Stimulated activated CD4-positive, alpha-beta T cell treated with anti-CD3 and anti-CD28 coated beads, Interleukin-15, amount 100 ng/mL, for 24 hours (primary cell): ENCODE measurements at regions not wholly inside any gene's neighbourhood (a gene's known extent, or its start where the extent isn't known, plus 50 kb on each side); places are given as distances from the start of the nearest gene placed in this dataset.
A peak's percentile ranks its signal among the peaks of the same experiment; 100 is the strongest.

Source experiments
- DNase-seq: peaks from one replicate; pipeline ENCODE4 v3.0.0-alpha.2; 2020

GRCh38 chr2:29974086-29974485 lies 52.7 kb upstream of the ALK start:
- no peak for DNase-seq

GRCh38 chr2:29977284-29977683 lies 55.9 kb upstream of the ALK start:
- DNase-seq = no peak

DNA sequence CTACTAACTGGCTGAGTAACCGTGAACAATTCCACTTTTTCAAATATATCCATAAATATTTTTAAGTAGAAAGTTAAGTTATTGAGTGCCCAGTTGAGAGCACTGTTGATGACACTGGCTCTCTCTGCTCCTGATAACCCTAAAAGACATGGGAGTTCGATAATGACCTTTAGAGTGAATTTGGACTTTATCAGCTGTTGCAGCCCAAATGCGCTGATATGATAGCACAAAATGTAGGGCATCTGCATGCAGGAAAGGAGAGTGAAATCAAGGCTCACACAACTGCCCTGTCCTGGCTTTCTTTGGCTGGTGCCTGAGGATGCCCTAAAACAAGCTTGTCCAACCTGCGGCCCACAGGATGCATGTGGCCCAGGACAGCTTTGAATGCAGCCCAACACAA lies 60.0 kb upstream of the ALK start:
- no peak for DNase-seq

GRCh38 chr2:29983308-29983707 lies 61.9 kb upstream of the ALK start:
- no peak for DNase-seq

DNA sequence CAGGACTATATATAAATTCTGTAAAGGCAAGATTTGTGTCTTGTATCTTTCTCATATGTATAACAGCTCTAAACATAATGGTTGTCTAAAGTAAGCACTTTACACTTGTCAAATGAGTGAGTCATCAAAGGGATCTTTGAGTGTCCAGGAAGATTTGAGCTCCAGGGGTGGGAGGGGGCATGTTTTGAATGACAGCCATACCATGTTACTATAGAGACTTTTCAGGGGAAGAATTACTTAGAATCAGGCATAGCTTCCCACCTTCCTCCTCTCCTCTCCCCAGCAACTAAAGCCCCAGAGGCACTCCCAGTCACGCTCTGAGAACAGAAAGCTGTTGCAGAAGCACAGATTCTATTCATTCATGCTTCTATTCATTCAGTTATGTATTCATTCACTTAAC lies 65.8 kb upstream of the ALK start:
- no peak for DNase-seq

DNA sequence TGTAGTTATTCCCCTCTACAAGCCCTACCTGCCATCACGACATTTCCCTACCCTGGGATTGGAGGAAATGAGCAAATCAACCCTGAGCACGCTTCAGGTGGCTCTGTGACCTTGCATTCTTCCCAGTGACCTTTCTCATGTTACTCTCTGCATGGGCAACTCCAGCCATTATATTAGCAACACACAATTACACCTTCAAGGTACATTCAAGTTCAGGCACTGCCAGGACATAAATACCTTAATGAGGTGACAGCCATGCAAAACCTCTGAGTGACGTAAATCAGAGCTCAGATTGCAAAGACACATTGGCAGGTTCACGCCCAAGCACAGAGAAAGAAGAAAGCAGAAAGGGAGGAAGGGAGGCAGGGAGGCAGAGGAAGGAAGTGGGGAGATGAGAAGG lies 68.7 kb upstream of the ALK start:
- DNase-seq = no peak

DNA sequence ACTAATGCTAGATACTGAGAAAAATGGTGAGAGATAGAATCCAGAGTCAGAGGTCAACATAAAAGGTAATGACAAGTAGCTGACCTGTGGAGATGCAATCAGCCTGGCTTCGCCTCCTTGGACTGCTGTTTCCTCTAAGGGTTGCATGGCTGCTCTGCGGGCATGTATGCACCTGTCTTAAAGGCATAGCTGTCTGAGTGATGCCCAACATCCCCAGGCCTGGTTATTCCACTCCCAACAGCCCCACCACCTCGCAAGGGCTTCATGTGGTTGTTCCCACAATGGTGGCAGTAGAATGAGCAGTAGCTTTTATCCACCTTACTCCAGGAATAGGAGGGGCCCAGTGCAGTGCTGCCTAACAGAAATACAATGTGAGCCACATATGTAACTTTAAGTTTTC lies 69.7 kb upstream of the ALK start:
- DNase-seq = no peak

DNA sequence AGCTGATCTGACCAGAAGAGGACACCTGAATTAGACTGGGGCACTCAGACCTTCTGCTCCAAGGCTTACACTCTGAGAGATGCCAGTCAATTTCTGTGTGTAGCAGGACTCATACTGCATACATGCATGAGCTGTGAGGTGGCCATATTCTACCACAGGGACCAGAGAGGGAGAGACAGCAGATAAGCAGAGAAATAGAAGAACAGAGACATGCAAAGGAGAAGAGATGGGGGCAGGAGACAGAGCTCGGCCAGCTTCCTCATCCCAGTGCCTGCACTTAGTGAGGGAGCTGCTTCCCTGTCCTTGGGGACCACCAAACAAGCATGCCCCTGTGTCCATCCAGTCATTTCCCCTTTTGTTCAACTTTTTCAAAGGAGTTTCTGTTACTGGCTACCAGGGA lies 73.9 kb upstream of the ALK start:
- DNase-seq = no peak

- DNase-seq = no peak
Observed at GRCh38 chr2:30003128-30003527, 81.7 kb upstream of the ALK start.

DNA sequence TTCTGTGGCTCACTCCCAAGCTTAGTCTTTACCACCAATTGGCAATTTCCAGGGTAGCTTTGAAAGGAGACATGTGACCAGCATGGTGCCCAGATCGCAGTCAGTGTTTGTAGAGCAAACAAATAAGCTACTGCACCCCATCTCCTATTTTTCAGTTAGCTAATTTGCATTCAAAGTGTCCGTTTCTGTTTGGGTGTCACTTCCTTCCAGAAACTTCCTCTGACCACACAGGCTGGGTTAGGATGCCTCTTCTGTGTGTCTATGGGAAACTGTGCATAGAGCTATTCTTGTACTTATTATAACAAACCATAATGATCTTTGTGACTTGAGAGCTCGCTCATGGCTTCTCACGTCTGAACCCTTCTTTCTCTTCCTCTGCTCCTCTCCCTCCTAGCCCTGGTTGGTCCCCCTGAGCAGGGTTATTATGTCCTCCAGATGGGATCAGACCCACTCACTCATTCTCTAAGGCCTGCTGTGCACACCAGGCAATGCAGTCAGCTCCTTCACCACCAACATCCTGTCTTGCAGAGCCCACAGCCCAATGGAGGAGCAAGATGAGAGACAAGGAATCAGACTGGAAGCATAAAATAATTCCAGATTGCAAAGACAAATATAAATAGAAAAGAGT lies 101.2 kb upstream of the ALK start:
- no peak for DNase-seq

DNA sequence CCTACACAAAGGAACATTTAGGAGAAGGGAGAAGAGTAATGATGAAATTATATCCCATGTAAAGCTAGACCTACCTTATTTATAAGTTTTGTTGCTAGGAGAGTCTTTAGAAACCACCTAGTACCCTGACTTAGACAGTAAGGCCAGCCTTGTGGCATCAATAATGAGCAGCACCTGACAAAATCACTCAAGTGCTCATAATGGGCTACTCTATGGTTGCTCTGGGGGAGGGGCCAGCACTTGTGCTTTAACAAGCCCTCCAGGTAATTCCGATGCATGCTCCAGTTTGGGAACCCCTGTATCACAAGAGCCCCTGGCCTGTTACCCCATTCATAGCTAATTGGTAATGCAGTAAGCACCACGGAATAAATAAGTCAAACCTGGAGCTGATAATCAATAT lies 102.9 kb upstream of the ALK start:
- no peak for DNase-seq

- DNase-seq = peak; percentile 24
Observed at GRCh38 chr2:30026091-30027055, 105.0 kb upstream of the ALK start.

GRCh38 chr2:30029804-30030203 lies 108.4 kb upstream of the ALK start:
- no peak for DNase-seq

- DNase-seq = no peak
Observed at GRCh38 chr2:30030361-30030760, 109.0 kb upstream of the ALK start.

- DNase-seq = no peak
Observed at GRCh38 chr2:30031184-30031583, 109.8 kb upstream of the ALK start.

DNA sequence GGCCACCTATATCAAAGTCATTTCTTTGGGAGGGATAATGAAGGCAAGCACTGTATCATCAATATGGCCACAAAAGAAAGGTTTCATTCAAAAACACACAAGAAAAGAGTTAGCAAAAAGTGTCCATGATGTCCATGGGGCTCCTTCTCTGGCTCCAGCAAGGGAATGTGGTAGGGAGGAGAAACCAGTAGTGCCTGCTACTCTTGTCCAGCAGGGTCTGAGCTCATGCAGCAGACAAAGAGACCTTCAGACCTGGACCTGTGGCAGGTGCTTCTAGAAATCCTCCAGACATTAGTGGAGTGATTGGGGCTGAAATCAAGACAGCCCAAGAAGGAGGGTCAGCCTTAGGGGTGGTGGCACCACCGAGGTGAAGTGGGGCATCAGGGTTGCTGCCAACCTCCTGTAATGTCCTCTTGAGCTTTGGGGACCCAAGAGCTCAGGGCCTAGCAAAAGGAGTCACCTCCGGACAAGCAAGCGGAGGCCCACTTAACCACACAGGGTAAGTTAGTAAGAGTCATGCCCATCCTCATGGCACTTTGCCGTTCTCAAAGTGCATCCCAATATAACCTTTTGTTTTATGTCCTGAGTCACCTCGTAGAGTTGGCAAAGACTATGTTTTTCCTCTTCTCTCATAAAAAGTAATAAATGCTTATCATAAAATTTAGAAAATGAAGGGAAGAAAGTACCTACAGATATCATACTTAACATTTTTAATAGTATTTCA lies 112.6 kb upstream of the YPEL5 start:
- DNase-seq = no peak

DNA sequence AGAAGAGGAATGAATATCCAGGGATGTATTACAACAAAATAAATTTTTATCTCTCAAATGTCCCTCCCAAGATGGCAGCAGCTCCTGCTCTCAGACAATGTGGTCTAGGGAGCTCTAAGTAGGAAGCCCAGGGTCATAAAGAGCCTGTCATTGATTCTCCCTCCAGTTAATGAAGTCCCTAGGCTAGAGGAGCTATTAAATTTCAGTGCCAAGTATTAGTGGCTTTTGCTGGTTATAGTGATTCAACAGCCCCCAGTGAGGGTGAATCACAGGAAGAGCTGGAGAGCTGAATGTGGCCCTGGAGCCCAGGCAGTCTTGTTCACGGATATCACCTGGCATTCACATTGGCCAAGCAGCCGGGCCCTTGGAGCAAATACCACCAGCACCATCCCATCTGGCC lies 109.8 kb upstream of the YPEL5 start:
- DNase-seq = no peak

- no peak for DNase-seq
Observed at GRCh38 chr2:30038419-30038818, 108.4 kb upstream of the YPEL5 start.

DNA sequence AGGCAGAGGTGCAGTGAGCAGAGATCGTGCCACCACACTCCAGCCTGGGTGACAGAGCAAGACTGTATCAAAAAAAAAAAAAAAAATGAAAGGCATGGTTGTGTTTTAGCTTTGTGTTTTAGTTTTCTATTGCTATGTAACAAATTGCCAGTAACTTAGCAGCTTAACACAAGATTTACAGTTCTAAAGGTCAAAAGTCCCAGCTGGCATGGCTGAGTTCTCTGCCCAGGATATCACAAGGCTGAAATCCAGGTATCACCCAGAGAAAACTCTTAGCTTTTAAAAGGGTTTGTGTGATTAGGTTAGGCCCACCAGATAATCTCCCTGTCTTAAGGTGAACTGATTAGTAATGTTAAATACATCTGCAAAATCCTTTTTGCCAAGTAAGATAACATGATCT lies 107.7 kb upstream of the YPEL5 start:
- DNase-seq = no peak

DNA sequence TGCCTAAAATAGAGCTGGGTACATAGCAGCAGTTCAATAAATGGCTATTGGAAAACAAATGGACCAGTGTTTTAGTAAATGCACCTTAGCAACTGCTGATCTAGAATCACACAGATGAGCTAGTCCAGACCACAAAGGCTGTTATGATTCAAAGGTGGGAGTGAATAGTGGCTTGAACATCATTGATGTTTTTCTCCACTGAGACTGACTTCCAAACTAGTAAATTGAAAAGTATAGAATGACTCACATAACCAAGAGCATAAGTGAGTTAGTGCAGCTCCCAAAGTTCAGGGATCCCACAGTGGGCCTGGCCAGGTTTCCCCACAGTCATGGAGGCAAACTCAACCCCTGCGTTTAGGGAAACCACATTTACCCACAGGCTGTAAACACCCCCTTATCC lies 106.7 kb upstream of the YPEL5 start:
- DNase-seq = no peak

DNA sequence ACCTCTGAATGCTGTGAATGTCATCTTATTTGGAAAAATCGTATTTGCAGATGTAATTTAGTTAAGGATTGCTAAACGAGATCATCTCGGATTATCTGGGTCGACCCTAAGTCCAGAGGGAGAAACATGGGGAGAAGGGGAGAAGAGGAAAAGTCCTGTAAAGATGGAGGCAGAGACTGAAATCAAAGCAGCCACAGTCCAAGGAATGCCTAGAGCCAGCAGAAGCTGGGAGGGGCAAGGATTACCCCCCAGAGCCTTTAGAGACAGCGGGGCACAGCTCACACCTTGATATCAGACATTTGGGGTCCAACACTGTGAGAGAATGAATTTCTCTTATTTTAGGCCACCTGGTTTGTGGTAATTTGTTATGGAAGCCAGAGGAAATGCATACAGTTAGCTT lies 104.9 kb upstream of the YPEL5 start:
- DNase-seq = no peak

DNA sequence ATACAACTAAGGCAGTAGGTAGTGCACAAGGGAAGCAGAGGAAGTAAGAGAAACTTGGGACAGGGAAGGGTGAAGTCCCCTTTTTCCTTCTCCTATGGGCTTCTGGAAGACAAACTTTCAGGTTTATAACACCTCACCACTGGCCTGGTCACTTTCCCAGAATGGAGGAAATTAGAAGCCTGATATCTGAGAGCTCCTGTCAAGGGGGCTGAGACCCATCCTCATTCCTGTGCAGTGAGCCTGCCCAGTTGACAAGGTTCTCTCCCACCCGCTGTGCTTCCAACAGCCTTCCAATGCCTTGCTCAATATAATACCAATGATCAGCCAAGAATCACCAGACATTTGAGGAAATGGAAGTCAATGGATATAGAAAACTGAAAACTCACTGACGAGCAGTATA lies 100.4 kb upstream of the YPEL5 start:
- DNase-seq = no peak

- no peak for DNase-seq
Observed at GRCh38 chr2:30046979-30047378, 99.8 kb upstream of the YPEL5 start.

- DNase-seq = no peak
Observed at GRCh38 chr2:30048636-30049175, 98.1 kb upstream of the YPEL5 start.
